ENCODE measurements at regions not wholly inside any gene's neighbourhood (a gene's known extent, or its start where the extent isn't known, plus 50 kb on each side); places are given as distances from the start of the nearest gene placed in this dataset.

- TF ChIP-seq CTCF (IDR thresholded peaks at IDR 0.05; ENCODE audit: low read length) (no peak), EZH2 (optimal IDR thresholded peaks at IDR 0.05; ENCODE audit: low read depth, low read length) (no peak), EZH2phosphoT487 (IDR thresholded peaks at IDR 0.05; ENCODE audit: low read length) (no peak)
Observed at GRCh38 chr6:108780784-108781183, 67.4 kb upstream of the ARMC2 start.
